ENCODE measurements at regions not wholly inside any gene's neighbourhood (a gene's known extent, or its start where the extent isn't known, plus 50 kb on each side); places are given as distances from the start of the nearest gene placed in this dataset.

DNA sequence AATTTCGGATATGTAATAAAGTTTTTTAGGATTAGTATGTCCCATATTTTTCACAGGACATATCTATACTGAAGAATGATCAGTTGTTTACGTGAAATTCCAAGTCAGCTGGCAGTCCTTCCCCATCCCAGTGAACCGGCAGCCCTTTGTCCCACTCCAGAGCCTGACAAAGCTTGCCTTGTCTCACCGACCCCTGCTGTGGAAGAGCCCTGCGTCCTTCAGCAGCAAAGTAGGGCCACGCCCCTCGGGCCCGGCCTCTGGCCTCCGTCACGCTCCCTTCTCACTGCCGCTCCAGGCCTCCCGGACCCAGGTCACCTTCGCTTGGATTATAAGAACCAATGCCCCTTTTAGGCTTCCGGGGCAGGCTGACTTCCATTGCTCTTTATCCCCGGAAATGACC lies 89.8 kb upstream of the TGIF1 start:
- no peak for TF ChIP-seq POLR2A (IDR thresholded peaks at IDR 0.05)
- TF ChIP-seq, protein P1, sequence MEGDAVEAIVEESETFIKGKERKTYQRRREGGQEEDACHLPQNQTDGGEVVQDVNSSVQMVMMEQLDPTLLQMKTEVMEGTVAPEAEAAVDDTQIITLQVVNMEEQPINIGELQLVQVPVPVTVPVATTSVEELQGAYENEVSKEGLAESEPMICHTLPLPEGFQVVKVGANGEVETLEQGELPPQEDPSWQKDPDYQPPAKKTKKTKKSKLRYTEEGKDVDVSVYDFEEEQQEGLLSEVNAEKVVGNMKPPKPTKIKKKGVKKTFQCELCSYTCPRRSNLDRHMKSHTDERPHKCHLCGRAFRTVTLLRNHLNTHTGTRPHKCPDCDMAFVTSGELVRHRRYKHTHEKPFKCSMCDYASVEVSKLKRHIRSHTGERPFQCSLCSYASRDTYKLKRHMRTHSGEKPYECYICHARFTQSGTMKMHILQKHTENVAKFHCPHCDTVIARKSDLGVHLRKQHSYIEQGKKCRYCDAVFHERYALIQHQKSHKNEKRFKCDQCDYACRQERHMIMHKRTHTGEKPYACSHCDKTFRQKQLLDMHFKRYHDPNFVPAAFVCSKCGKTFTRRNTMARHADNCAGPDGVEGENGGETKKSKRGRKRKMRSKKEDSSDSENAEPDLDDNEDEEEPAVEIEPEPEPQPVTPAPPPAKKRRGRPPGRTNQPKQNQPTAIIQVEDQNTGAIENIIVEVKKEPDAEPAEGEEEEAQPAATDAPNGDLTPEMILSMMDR (IDR thresholded peaks at IDR 0.05 in 4 of 5, conservative IDR thresholded peaks at IDR 0.05 in 1 of 5) = no peak
